ENCODE measurements at regions not wholly inside any gene's neighbourhood (a gene's known extent, or its start where the extent isn't known, plus 50 kb on each side); places are given as distances from the start of the nearest gene placed in this dataset.
"Not testable (repeated sequence)": the region's sequence is repeated elsewhere in the genome, so short reads cannot be mapped to it uniquely, and the experiment has no call there.

- no peak overlapping the region for H3K27ac Mint-ChIP-seq
Observed at GRCh38 chr11:98289617-98290263, 731.0 kb upstream of the CNTN5 start.

GRCh38 chr11:98296091-98296880 is 724.5 kb upstream of the CNTN5 start:
- Mint-ChIP-seq H3K9me3 (peaks cover 4 to 17% of the 10 kb centered on the region in 2 donors), H3K36me3 (no peaks in the 10 kb centered on the region), H3K27ac (no peak overlapping the region)
- DNase-seq (ENCODE audit: low spot score in 2 of 2) (no peak), ATAC-seq (no peak)

More at GRCh38 chr11:98289617-98290263, 731.0 kb upstream of the CNTN5 start:
- H3K9me3 Mint-ChIP-seq = peaks cover 8 to 9% of the 10 kb centered on the region in 2 donors
- no peak for DNase-seq (ENCODE audit: low spot score in 2 of 2)
- ATAC-seq = no peak
- no peaks in the 10 kb centered on the region for H3K36me3 Mint-ChIP-seq

- DNase-seq (ENCODE audit: low spot score in 2 of 2) (no peak), ATAC-seq (no peak)
- Mint-ChIP-seq H3K9me3 (peaks cover 0 to 16% of the 10 kb centered on the region in 2 donors), H3K27ac (no peak overlapping the region), H3K36me3 (no peaks in the 10 kb centered on the region)
Observed at GRCh38 chr11:98300719-98301118, 720.0 kb upstream of the CNTN5 start.

GRCh38 chr11:98307827-98308491 is 712.8 kb upstream of the CNTN5 start:
- Mint-ChIP-seq H3K9me3 (peaks cover 3 to 4% of the 10 kb centered on the region in 2 donors), H3K36me3 (no peaks in the 10 kb centered on the region), H3K27ac (no peak overlapping the region)
- no peak for DNase-seq (ENCODE audit: low spot score in 2 of 2)
- no peak for ATAC-seq

GRCh38 chr11:98330306-98330705 is 690.4 kb upstream of the CNTN5 start:
- not testable (repeated sequence) for H3K36me3 Mint-ChIP-seq; ATAC-seq; H3K27ac Mint-ChIP-seq; DNase-seq (ENCODE audit: low spot score in 2 of 2); H3K9me3 Mint-ChIP-seq

GRCh38 chr11:98358551-98358950 is 662.2 kb upstream of the CNTN5 start:
- no peak for ATAC-seq
- Mint-ChIP-seq H3K36me3 (no peaks in the 10 kb centered on the region), H3K27ac (no peak overlapping the region), H3K9me3 (peaks cover 4 to 10% of the 10 kb centered on the region in 2 donors)
- no peak for DNase-seq (ENCODE audit: low spot score in 2 of 2)

- no peak for DNase-seq (ENCODE audit: low spot score in 2 of 2)
- peaks cover 5 to 8% of the 10 kb centered on the region in 2 donors for H3K9me3 Mint-ChIP-seq
- H3K36me3 Mint-ChIP-seq = no peaks in the 10 kb centered on the region
- no peak for ATAC-seq
- no peak overlapping the region for H3K27ac Mint-ChIP-seq
Observed at GRCh38 chr11:98365190-98365589, 655.6 kb upstream of the CNTN5 start.

- DNase-seq (ENCODE audit: low spot score in 2 of 2) (no peak), ATAC-seq (no peak)
- Mint-ChIP-seq H3K9me3 (peaks cover 5% of the 10 kb centered on the region in 2 donors), H3K36me3 (no peaks in the 10 kb centered on the region), H3K27ac (no peak overlapping the region)
Observed at GRCh38 chr11:98365941-98366340, 654.8 kb upstream of the CNTN5 start.

GRCh38 chr11:98390391-98390790 is 630.4 kb upstream of the CNTN5 start:
- DNase-seq (ENCODE audit: low spot score in 2 of 2) (no peak), ATAC-seq (no peak)
- peaks cover 0 to 3% of the 10 kb centered on the region in 2 donors for H3K36me3 Mint-ChIP-seq
- peaks cover 8 to 20% of the 10 kb centered on the region in 2 donors for H3K9me3 Mint-ChIP-seq
- H3K27ac Mint-ChIP-seq = no peak overlapping the region

- not testable (repeated sequence) for DNase-seq (ENCODE audit: low spot score in 2 of 2); ATAC-seq; H3K27ac Mint-ChIP-seq; H3K36me3 Mint-ChIP-seq
- H3K9me3 Mint-ChIP-seq = peaks cover 13 to 24% of the 10 kb centered on the region in 2 donors
Observed at GRCh38 chr11:98394500-98394899, 626.2 kb upstream of the CNTN5 start.

- H3K9me3 Mint-ChIP-seq = peaks cover 13 to 14% of the 10 kb centered on the region in 2 donors
- no peak for ATAC-seq
- no peak overlapping the region for H3K27ac Mint-ChIP-seq
- DNase-seq (ENCODE audit: low spot score in 2 of 2) = no peak
- peaks cover 0 to 5% of the 10 kb centered on the region in 2 donors for H3K36me3 Mint-ChIP-seq
Observed at GRCh38 chr11:98398508-98398907, 622.2 kb upstream of the CNTN5 start.

GRCh38 chr11:98409069-98409468 is 611.7 kb upstream of the CNTN5 start:
- H3K36me3 Mint-ChIP-seq = no peaks in the 10 kb centered on the region
- no peak overlapping the region for H3K27ac Mint-ChIP-seq
- DNase-seq (ENCODE audit: low spot score in 2 of 2) (no peak), ATAC-seq (no peak)
- H3K9me3 Mint-ChIP-seq = peaks cover 5 to 10% of the 10 kb centered on the region in 2 donors

GRCh38 chr11:98411777-98412176 is 609.0 kb upstream of the CNTN5 start:
- Mint-ChIP-seq H3K36me3 (no peaks in the 10 kb centered on the region), H3K9me3 (peaks cover 9 to 10% of the 10 kb centered on the region in 2 donors), H3K27ac (no peak overlapping the region)
- ATAC-seq (no peak), DNase-seq (ENCODE audit: low spot score in 2 of 2) (no peak)

GRCh38 chr11:98417256-98417755 is 603.4 kb upstream of the CNTN5 start:
- Mint-ChIP-seq H3K27ac (no peak overlapping the region), H3K36me3 (no peaks in the 10 kb centered on the region), H3K9me3 (peaks cover 11 to 13% of the 10 kb centered on the region in 2 donors)
- ATAC-seq = no peak
- no peak for DNase-seq (ENCODE audit: low spot score in 2 of 2)

GRCh38 chr11:98423933-98424332 is 596.8 kb upstream of the CNTN5 start:
- ATAC-seq = no peak
- Mint-ChIP-seq H3K27ac (no peak overlapping the region), H3K36me3 (peaks cover 0 to 5% of the 10 kb centered on the region in 2 donors), H3K9me3 (peaks cover 10 to 20% of the 10 kb centered on the region in 2 donors)
- DNase-seq (ENCODE audit: low spot score in 2 of 2) = no peak

- peaks cover 0 to 10% of the 10 kb centered on the region in 2 donors for H3K36me3 Mint-ChIP-seq
- not testable (repeated sequence) for H3K27ac Mint-ChIP-seq; DNase-seq (ENCODE audit: low spot score in 2 of 2); ATAC-seq
- H3K9me3 Mint-ChIP-seq = peaks cover 18 to 26% of the 10 kb centered on the region in 2 donors
Observed at GRCh38 chr11:98424773-98425172, 596.0 kb upstream of the CNTN5 start.
